ENCODE measurements at regions not wholly inside any gene's neighbourhood (a gene's known extent, or its start where the extent isn't known, plus 50 kb on each side); places are given as distances from the start of the nearest gene placed in this dataset.

DNA sequence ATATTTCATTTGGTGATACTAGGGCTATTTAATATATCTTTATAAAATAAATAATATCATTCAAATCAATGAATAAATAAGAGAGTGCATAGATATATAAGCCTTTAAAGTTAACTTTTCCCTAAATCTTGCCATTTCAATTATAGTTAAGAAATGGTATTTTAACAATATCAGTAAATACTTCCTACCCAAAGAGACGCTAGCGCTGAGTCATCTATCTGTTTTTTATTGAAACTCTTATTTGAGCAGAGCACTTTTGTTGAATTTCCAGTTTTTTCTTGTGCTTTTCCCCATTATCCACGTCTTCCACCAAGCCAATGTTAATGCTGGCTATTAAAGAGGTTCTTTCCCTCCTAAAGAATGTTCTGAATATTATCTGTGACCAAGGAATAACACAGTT is 639.3 kb downstream of the DSC3 start:
- TF ChIP-seq GATA3 (IDR thresholded peaks at IDR 0.05; ENCODE audit: low read depth, low read length): no peak
- no peak for TF ChIP-seq GATA2 (IDR thresholded peaks at IDR 0.05; ENCODE audit: low read depth, low read length)

Data from SH-SY5Y (cell line).